Caco-2 (cell line): ENCODE measurements at regions not wholly inside any gene's neighbourhood (a gene's known extent, or its start where the extent isn't known, plus 50 kb on each side); places are given as distances from the start of the nearest gene placed in this dataset.

Source experiments
- BruUV-seq: library from RNA; stranded (reverse); fragments of 400-500 nt; replicated peaks from 2 replicates; lab custom pipeline; 2021; lab: Mats Ljungman, UMichigan
- CTCF ChIA-PET: fragments of 300-600 bp; sonication (Branson Sonifier 250); formaldehyde crosslinking; loops from one replicate; lab custom pipeline; 2022; ENCODE audit warnings: antibody characterized with exemption; lab: Charles Lee
- POLR2A ChIA-PET: fragments of 300-600 bp; sonication (Branson Sonifier 250); formaldehyde crosslinking; loops from one replicate; lab custom pipeline; 2022; ENCODE audit warnings: antibody characterized with exemption; lab: Charles Lee
- DNase-seq, 2 experiments: peaks; one replicate each; pipeline versions ENCODE4 v3.0.0 to v3.0.0-alpha.2; 2020 to 2022
- H3K27me3 ChIP-seq: replicated peaks from 2 replicates; pipeline ENCODE4 v1.6.0; 2011; ENCODE audit warnings: low read length; ENCODE audit not compliant: control insufficient read depth, insufficient read depth
- H3K36me3 ChIP-seq: 2 replicates; pipeline ENCODE4 v1.5.1; 2011; ENCODE audit warnings: low read length; ENCODE audit not compliant: control insufficient read depth, insufficient read depth
- H3K4me1 ChIP-seq: fragments of 250-450 bp; sonication (Bioruptor Pico); 2 replicates; pipeline ENCODE4 v1.5.1; 2020; ENCODE audit warnings: mild to moderate bottlenecking
- H3K4me3 ChIP-seq: 2 replicates; pipeline ENCODE4 v1.5.1; 2011; ENCODE audit warnings: low read depth, mild to moderate bottlenecking, control low read depth, low read length
- H3K9me3 ChIP-seq: fragments of 250-450 bp; sonication (Bioruptor Pico); 2 replicates; pipeline ENCODE4 v1.5.1; 2020; ENCODE audit warnings: mild to moderate bottlenecking, moderate library complexity
- H3K27ac Mint-ChIP-seq: one replicate; pipeline ENCODE4 v1.8.0; 2022; ENCODE audit warnings: mixed read lengths; ENCODE audit not compliant: unreplicated experiment
- H3K27me3 Mint-ChIP-seq: one replicate; pipeline ENCODE4 v1.8.0; 2022; ENCODE audit warnings: mixed read lengths; ENCODE audit not compliant: insufficient read depth, unreplicated experiment
- H3K36me3 Mint-ChIP-seq: one replicate; pipeline ENCODE4 v1.8.0; 2022; ENCODE audit warnings: mild to moderate bottlenecking, mixed read lengths; ENCODE audit not compliant: insufficient read depth, unreplicated experiment
- H3K4me1 Mint-ChIP-seq: one replicate; pipeline ENCODE4 v1.8.0; 2022; ENCODE audit warnings: low read depth, mixed read lengths; ENCODE audit not compliant: unreplicated experiment
- H3K4me3 Mint-ChIP-seq: one replicate; pipeline ENCODE4 v1.8.0; 2022; ENCODE audit warnings: mild to moderate bottlenecking, moderate library complexity, mixed read lengths; ENCODE audit not compliant: unreplicated experiment
- H3K9me3 Mint-ChIP-seq: one replicate; pipeline ENCODE4 v1.8.0; 2022; ENCODE audit warnings: mixed read lengths; ENCODE audit not compliant: unreplicated experiment
- CTCF ChIP-seq, 2 experiments: fragments of 200-600 bp in 1 of 2; IDR thresholded peaks; 1 replicate in 1 of 2; 2 replicates in 1 of 2; pipeline versions ENCODE4 v1.5.1 to v1.8.0; 2011 to 2022; ENCODE audit warnings: antibody characterized with exemption in 1 of 2, control low read depth in 1 of 2, inconsistent platforms in 1 of 2, low read depth in 1 of 2, low read length in 1 of 2, mild to moderate bottlenecking in 1 of 2, moderate library complexity in 1 of 2; ENCODE audit not compliant: insufficient read depth in 1 of 2, severe bottlenecking in 1 of 2, unreplicated experiment in 1 of 2
- intact Hi-C: fragments of 100-400 bp; cut with micrococcal nuclease; formaldehyde crosslinking; loops from one replicate; pipeline ENCODE4 v1.10.0; 2022; ENCODE audit not compliant: unreplicated experiment

GRCh38 chr2:145408980-145409379, 889.1 kb upstream of the ZEB2 start:
- ChIA-PET CTCF (no interaction called here), POLR2A (no interaction called here)
- H3K27me3 ChIP-seq: no peaks in the 10 kb centered on the region
- Mint-ChIP-seq H3K36me3 (no peaks in the 10 kb centered on the region), H3K4me1 (no peaks in the 10 kb centered on the region), H3K9me3 (no peaks in the 10 kb centered on the region), H3K27ac (no peak overlapping the region), H3K4me3 (no peak overlapping the region), H3K27me3 (no peaks in the 10 kb centered on the region)
- H3K9me3 ChIP-seq: no peaks in the 10 kb centered on the region
- intact Hi-C loops: no loop called here
- no peak overlapping the region for H3K4me3 ChIP-seq
- H3K4me1 ChIP-seq: no peaks in the 10 kb centered on the region
- TF ChIP-seq CTCF (IDR thresholded peaks at IDR 0.05; ENCODE audit: insufficient read depth in 1 of 2, low read depth in 1 of 2, low read length in 1 of 2, severe bottlenecking in 1 of 2, unreplicated experiment in 1 of 2): no peak
- no TSS peak for BruUV-seq
- no peaks in the 10 kb centered on the region for H3K36me3 ChIP-seq
- no peak for DNase-seq

- H3K36me3 Mint-ChIP-seq: no peaks in the 10 kb centered on the region
- no peak for TF ChIP-seq CTCF (IDR thresholded peaks at IDR 0.05; ENCODE audit: insufficient read depth in 1 of 2, low read depth in 1 of 2, low read length in 1 of 2, severe bottlenecking in 1 of 2, unreplicated experiment in 1 of 2)
- no peak overlapping the region for H3K4me3 Mint-ChIP-seq
- no peak for DNase-seq
- H3K27me3 Mint-ChIP-seq: no peaks in the 10 kb centered on the region
- ChIA-PET CTCF (no interaction called here), POLR2A (no interaction called here)
- Histone ChIP-seq H3K27me3 (no peaks in the 10 kb centered on the region), H3K4me1 (no peaks in the 10 kb centered on the region), H3K36me3 (no peaks in the 10 kb centered on the region), H3K4me3 (no peak overlapping the region), H3K9me3 (no peaks in the 10 kb centered on the region)
- intact Hi-C loops: no loop called here
- H3K27ac Mint-ChIP-seq: no peak overlapping the region
- BruUV-seq: no TSS peak
- no peaks in the 10 kb centered on the region for H3K9me3 Mint-ChIP-seq
- H3K4me1 Mint-ChIP-seq: no peaks in the 10 kb centered on the region
Observed at GRCh38 chr2:145404690-145405089, 884.8 kb upstream of the ZEB2 start.

DNA sequence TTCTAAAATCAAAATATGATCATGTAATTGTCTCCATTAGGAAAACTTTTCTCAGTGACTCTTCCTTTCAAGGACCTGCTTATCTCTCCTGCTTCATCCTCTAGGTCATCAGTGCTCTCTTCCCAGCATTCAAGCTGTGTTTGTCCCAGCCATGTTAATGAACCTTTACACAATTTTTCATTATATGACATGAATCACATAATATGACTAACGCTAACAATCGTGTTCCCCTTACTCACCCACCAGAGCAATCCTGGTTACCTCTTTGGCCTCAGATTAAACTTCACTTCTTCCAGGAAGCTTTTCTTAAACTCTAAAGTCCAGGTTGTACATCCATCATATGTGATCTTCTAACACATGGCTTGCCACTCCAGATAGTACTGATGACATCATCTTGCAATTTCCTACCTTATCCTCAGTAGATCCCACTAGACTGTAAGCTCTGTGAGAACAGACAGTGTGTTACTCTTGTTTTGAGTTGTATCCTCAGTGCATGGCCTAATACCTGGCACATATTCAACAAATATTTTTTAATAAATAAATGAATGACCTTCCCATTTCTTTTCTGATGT, 882.9 kb upstream of the ZEB2 start:
- H3K9me3 Mint-ChIP-seq: no peaks in the 10 kb centered on the region
- Histone ChIP-seq H3K36me3 (no peaks in the 10 kb centered on the region), H3K9me3 (no peaks in the 10 kb centered on the region), H3K4me3 (no peak overlapping the region), H3K27me3 (no peaks in the 10 kb centered on the region), H3K4me1 (no peaks in the 10 kb centered on the region)
- H3K36me3 Mint-ChIP-seq: no peaks in the 10 kb centered on the region
- no peak for TF ChIP-seq CTCF (IDR thresholded peaks at IDR 0.05; ENCODE audit: insufficient read depth in 1 of 2, low read depth in 1 of 2, low read length in 1 of 2, severe bottlenecking in 1 of 2, unreplicated experiment in 1 of 2)
- H3K27me3 Mint-ChIP-seq: no peaks in the 10 kb centered on the region
- no peak for DNase-seq
- no peaks in the 10 kb centered on the region for H3K4me1 Mint-ChIP-seq
- H3K4me3 Mint-ChIP-seq: no peak overlapping the region
- ChIA-PET POLR2A (no interaction called here), CTCF (no interaction called here)
- no TSS peak for BruUV-seq
- intact Hi-C loops: no loop called here
- no peak overlapping the region for H3K27ac Mint-ChIP-seq
